IPS DF 4.7 (cell line): ENCODE measurements at regions not wholly inside any gene's neighbourhood (a gene's known extent, or its start where the extent isn't known, plus 50 kb on each side); places are given as distances from the start of the nearest gene placed in this dataset.

Experiments used
- DNase-seq: peaks from one replicate; pipeline ENCODE4 v3.0.0-alpha.2; 2013; ENCODE audit warnings: low spot score; ENCODE audit errors: extremely low read depth

GRCh38 chr2:831225-831536 lies 119.5 kb upstream of the SNTG2 start:
- no peak for DNase-seq

DNA sequence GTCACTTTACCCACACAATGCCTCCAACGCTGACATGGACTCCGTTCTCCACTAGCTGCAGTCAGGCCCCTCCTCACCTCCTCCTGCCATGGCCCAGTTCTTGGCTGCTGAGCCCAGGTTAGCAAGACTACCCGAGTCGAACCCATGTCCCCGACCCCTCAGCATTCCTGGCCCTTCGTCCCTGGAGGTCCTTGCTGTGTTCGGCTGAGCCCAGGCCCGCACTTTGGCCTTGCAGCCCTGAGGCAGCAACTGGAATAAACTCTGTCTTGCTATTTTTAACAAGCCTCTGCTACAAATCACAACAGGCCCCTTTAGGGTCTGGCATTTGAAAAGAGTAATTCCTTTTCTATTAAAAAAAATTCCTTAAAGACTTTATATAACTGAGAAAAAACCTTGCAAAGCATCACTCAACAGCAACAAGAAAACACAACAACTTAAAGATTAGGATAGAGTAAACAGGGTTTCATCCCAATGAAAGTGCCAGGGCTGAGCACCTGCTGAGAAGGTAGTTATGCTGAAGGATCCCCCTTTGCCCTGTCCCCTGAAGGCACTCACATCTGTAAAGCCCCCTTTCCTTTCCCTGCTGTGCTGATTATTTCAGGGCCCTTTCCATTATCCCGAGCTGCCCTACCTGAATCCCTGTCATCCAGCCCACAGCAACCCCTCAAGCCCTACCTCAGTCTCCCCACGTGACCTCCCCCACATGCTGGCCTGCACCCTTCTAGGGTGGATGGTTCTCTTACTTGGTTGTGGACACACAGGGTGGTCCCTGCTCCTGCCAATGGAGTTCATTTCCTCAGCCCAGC lies 120.0 kb upstream of the SNTG2 start:
- no peak for DNase-seq

GRCh38 chr2:829047-829446 lies 121.6 kb upstream of the SNTG2 start:
- no peak for DNase-seq

DNA sequence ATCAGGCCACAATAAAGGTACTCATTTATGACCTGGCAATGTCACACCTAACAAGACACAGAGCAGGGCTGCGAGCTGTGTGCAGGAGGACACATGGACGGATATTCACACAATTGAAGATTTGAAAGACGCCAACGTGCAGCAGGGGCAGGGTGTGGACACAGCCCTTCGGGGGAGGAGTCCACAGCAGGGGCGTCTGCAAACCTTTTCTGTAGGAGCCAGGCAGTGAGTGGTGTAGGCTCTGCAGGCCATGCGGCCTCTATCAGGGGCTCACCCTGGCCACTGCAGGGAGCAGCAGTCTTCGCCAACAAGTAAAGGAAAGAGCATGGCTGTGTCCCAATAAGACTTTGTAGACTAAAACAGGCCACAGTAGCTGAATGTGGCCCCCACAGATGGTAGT lies 125.7 kb upstream of the SNTG2 start:
- no peak for DNase-seq

GRCh38 chr2:824524-824923 lies 126.1 kb upstream of the SNTG2 start:
- no peak for DNase-seq

DNA sequence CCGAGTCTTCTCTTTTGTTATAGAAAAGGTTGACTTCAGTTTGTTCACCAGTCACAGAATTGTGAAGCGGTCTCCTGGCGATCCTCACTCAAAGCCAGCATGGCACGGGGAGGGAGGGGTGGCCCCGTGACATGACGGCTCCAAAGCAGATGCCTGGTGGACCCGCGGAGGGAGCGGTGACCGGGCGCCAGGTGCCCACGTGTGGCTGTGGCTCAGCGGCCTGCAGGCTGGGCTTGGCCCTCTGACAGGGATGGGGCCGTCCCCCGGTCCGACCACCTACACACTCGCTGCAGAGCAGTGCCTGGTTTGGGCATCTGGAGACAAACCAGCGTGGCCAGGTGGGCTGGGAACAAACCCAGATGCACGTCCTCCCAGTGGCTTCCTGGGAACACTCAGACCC lies 129.1 kb upstream of the SNTG2 start:
- DNase-seq: no peak

GRCh38 chr2:819601-820000 lies 131.0 kb upstream of the SNTG2 start:
- DNase-seq: no peak

GRCh38 chr2:819121-819520 lies 131.5 kb upstream of the SNTG2 start:
- no peak for DNase-seq

- DNase-seq: no peak
These were observed 133.2 kb upstream of the SNTG2 start for GRCh38 chr2:817336-818015.

DNA sequence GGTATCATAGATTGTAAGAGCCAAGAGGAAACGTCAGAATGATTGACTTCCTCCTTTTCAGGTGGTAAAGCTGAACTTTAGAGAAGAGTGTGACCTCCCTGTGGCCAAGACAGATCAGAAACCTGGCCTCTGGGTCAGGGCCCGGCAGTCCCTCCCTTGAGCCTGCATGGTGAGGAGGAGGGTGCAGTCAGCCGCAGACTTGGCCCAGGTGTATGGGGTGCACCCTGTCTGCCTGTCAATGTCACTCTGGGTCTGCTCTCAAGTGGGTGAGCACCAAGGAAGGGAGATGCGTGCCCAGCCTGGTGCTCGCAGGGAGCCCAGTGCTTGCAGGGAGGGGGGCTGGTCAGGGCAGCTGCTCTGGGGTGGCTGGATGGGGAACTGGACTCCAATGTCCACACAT lies 134.4 kb upstream of the SNTG2 start:
- DNase-seq: no peak

DNA sequence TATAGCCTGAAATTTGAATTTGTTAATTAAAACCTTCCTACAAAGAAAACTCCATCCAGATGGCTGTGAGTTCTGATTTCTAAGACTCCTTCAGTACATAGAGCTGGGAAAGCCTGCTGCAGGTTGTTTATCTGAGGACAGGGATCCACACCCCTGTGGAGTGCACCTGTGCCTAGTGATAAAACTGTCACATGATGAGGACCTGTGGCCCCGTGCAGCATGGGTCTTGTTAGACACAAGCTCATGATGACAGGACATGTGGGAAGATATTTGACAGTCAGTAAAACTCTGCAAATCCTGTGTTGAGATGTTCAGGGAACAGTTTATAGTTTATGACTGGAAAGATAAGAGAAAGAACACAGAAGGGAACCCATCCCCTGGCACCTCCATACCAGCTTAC lies 133.2 kb upstream of the TMEM18 start:
- DNase-seq: no peak

DNA sequence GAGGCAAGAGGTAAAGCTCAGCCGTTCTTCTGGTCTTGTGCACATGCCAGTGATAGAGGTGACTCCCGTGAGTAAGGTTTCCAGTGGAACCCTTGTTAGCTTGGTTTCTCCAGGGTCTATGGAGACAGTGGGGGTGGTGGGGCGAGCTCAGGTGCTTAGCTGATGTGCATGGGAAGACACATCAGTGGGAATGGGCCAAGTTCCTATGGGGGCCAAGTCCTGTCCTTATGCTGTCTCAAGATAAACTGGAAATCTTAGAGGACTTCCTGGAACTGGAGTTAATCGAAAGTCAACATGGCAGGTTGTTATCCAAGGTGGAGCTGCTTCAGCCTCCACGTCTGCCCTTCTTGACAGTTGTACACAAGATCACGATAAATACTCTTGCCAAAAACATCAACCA lies 130.1 kb upstream of the TMEM18 start:
- no peak for DNase-seq

GRCh38 chr2:805664-806063 lies 128.5 kb upstream of the TMEM18 start:
- DNase-seq: no peak

DNA sequence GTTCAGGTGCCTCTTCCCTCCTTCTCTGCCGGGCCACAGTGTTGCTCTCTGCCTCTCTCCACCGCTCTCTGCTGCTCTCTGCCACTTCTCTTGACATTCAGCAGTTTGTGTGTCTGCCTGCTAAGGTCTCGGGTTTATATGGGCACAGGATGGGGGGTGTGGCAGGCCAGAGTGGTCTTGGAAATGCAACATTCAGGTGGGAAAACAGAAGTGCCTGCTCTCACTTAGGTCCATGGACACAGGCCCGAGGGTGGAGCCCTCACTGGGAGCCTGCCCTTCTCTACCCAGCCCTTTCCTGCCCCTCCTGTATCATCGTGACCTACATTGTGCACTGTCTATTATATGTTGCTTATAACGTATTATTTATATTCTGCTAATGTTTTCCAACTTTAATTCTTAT lies 120.8 kb upstream of the TMEM18 start:
- no peak for DNase-seq

DNA sequence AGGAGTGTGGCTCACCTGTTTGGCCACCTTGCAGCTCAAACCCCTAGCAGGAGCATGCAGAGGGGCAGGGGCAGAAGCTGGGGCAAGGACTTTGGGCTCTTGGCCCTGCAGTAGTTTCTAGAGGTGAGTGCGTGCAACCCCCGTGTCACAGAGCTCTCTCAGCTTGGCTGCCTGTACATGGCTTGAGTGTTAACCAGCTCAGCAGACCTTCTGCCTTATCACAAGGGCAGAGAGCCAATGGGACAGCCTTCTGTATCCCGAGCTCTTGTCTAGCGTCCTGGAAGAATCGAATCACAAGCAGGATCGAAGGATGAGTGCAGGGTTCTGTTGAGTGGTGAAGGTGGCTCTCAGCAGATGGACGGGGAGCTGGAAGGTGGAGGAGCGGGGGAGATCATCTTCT lies 120.3 kb upstream of the TMEM18 start:
- no peak for DNase-seq

GRCh38 chr2:796141-796985 lies 119.2 kb upstream of the TMEM18 start:
- no peak for DNase-seq

DNA sequence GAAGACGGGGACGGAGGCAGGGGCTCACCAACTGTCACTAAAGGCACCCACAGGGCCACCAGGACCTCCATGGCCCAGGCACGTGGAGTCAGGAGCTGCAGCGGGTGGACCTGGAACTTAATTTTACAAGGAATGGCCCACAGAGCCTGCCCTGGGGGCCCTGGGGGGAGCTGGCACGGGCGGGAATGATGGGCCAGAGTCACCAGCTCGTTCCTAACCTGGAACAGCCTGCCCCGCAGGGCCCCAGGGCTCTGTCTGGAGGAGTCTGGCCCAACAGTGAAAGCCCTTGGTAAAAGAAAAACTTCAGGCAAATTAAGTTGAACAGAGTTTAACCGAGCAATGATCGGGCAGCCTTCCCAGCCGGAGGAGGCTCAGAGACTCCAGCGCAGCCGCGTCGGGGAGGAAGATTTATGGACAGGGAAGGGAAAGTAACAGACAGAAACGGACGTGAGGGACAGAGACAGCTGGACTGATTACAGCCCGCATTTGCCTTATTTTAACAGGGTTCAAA lies 118.4 kb upstream of the TMEM18 start:
- no peak for DNase-seq

- no peak for DNase-seq
These were observed 117.5 kb upstream of the TMEM18 start for GRCh38 chr2:794554-795241.

DNA sequence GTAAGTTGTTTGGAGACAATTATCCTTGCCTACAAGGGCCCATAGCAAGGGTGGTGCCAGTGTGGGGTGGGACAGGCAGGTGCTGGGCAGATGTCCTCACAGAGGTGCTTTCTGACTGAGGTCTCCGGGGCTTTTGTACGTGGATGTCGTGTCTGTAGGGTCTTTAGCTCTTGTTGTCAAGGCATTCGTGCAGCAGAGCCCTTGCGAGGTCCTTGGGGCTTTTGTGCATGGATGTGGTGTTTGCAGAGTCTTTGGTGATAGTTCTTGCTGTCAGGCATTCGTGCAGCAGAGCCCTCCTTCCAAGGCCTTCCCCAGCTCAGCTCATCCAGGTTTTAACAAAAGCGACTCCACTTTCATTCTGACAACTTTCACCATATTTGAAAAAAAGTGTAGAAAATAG lies 116.0 kb upstream of the TMEM18 start:
- no peak for DNase-seq

DNA sequence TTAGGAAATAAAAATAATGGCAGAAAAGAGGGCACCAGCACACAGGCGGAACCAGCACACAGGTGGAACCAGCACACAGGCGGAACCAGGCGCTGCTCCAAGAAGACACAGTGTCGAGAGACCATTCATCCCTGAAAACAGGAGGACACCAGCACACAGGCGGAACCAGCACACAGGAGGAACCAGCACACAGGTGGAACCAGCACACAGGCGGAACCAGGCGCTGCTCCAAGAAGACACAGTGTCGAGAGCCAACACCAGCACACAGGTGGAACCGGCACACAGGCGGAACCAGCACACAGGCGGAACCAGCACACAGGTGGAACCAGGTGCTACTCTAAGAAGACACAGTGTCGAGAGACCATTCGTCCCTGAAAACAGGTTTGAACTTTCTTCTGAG lies 115.5 kb upstream of the TMEM18 start:
- DNase-seq: no peak

- DNase-seq: no peak
These were observed 113.5 kb upstream of the TMEM18 start for GRCh38 chr2:790634-791245.
